ENCODE measurements at regions not wholly inside any gene's neighbourhood (a gene's known extent, or its start where the extent isn't known, plus 50 kb on each side); places are given as distances from the start of the nearest gene placed in this dataset.
"Not testable (repeated sequence)": the region's sequence is repeated elsewhere in the genome, so short reads cannot be mapped to it uniquely, and the experiment has no call there.

DNA sequence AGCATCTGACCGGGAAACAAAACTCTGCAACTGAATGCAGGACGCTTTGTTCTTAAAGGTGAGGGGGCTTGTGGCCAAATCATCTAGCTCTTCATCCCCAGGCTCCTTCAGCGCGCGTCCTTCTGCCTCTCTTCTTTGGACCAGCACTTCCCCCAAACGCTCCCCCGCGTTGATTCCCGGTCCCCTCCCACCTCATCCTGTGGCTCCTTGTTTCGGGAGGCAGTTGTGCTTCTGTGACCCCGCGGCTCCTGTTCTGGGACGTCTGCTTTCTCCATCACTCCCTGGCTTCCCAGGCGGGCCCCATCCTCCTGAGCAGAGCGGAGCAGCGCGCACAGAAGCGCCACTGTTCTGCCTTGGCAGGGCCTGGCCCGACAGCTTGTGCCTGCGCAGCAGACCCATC, 109.7 kb upstream of the ZNG1E start:
- H3K4me1 Mint-ChIP-seq (ENCODE audit: unreplicated experiment); H3K27ac Mint-ChIP-seq; DNase-seq (ENCODE audit: extremely low spot score, unreplicated experiment); H3K4me3 Mint-ChIP-seq; H3K9me3 Mint-ChIP-seq; H3K27me3 Mint-ChIP-seq; H3K36me3 Mint-ChIP-seq: not testable (repeated sequence)

DNA sequence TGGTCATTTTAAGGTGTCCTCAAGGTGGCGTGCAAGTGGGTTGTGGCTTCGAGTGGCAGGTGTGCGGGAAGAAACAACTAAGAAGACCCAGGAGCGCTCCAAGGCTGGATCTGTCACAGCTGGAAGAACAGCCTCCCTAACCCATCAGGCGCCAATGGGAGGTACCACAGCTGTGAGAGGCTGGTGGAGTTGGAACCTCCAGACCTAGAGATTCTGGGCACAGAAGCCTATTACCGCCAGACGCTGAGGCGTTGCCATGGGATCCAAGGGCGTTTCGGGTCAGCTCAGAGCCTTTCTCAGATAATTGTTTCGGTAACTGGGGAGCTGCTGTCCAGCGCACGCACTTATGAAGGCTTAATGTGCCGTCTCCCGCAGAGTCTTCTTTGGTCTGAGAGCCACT, 156.7 kb upstream of the ZNG1E start:
- DNase-seq (ENCODE audit: extremely low spot score, unreplicated experiment); H3K27ac Mint-ChIP-seq; H3K9me3 Mint-ChIP-seq; H3K4me3 Mint-ChIP-seq; H3K36me3 Mint-ChIP-seq; H3K4me1 Mint-ChIP-seq (ENCODE audit: unreplicated experiment); H3K27me3 Mint-ChIP-seq: not testable (repeated sequence)

DNA sequence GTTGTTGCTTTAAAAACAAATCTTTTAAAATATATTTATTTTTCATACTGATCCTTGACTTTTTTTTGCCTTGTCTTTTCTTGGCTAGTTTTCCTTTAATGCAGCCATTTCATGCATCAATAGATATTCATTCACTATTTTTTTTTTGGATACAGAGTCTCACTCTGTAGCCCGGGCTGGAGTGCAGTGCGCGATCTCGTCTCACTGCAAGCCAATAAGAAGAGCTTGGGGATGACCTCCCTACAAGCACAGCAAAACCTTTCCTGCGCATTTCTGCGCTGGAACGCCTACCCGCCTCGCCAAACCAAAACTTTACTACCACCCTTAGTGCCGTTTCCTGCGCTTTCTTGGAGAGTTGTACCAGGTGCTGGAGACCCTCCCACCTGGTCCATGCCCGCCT, 161.3 kb upstream of the ZNG1E start:
- not testable (repeated sequence) for H3K27ac Mint-ChIP-seq; H3K4me3 Mint-ChIP-seq; H3K27me3 Mint-ChIP-seq; H3K9me3 Mint-ChIP-seq; H3K4me1 Mint-ChIP-seq (ENCODE audit: unreplicated experiment); H3K36me3 Mint-ChIP-seq; DNase-seq (ENCODE audit: extremely low spot score, unreplicated experiment)

DNA sequence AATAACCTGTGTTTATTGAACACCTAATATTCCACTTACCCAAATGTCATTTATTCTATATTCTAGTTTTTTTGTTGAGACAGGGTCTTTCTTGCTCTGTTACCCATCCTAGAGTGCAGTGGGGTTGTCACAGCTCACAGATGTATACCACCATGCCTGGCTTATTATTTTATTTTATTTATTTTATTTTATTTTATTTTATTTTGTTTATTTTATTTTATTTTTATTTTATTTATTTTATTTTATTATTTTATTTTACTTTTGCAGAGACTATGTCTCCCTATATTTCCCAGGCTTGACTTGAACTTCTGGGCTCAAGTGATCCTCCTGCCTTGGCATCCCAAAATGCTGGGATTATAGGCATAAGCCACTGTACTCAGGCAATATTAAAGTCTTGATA, 167.8 kb upstream of the ZNG1E start:
- H3K9me3 Mint-ChIP-seq; H3K4me3 Mint-ChIP-seq; H3K4me1 Mint-ChIP-seq (ENCODE audit: unreplicated experiment); DNase-seq (ENCODE audit: extremely low spot score, unreplicated experiment); H3K27me3 Mint-ChIP-seq; H3K36me3 Mint-ChIP-seq; H3K27ac Mint-ChIP-seq: not testable (repeated sequence)

DNA sequence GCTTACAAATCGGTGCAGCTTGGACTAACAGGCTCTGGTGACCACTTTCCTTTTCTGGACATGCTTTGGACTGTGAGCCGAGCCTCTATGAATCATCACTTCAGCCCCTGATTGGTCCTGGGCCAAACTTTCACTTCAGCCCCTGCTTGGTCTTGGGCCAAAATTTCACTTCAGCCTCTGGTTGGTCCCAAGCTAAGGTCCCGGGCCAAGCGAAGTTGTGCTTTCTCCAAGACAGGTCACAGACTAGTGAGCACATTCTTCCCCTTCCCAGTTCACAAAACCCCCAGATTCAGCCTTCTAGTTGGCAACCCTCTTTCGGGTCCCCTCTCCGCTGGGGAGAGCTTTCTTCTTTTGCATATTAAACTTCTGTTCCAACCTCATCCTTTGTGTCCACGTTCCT, 171.0 kb upstream of the ZNG1E start:
- H3K27ac Mint-ChIP-seq; DNase-seq (ENCODE audit: extremely low spot score, unreplicated experiment); H3K27me3 Mint-ChIP-seq; H3K9me3 Mint-ChIP-seq; H3K4me3 Mint-ChIP-seq; H3K36me3 Mint-ChIP-seq; H3K4me1 Mint-ChIP-seq (ENCODE audit: unreplicated experiment): not testable (repeated sequence)

DNA sequence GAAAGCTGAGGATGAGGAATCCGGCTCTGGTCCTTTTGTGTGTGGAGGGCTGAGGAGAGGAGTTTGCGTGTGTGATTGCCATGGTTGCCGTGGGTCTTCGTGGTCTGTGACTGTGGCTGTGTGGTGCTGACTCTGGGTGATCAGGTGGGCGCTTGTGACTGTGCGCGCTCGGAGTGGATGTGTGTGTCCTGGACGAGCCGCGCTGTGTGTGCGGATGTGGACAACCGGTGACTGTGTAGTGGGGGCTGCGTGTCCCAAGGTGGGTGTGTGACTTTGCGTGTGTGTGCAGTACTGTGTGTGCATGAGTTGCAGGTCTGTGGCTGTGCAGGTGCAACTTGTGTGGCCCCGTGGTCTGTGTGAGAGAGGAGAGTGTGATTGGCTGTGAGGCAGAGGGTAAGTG, 172.0 kb upstream of the ZNG1E start:
- H3K9me3 Mint-ChIP-seq; H3K4me3 Mint-ChIP-seq; H3K27me3 Mint-ChIP-seq; DNase-seq (ENCODE audit: extremely low spot score, unreplicated experiment); H3K27ac Mint-ChIP-seq; H3K4me1 Mint-ChIP-seq (ENCODE audit: unreplicated experiment); H3K36me3 Mint-ChIP-seq: not testable (repeated sequence)

DNA sequence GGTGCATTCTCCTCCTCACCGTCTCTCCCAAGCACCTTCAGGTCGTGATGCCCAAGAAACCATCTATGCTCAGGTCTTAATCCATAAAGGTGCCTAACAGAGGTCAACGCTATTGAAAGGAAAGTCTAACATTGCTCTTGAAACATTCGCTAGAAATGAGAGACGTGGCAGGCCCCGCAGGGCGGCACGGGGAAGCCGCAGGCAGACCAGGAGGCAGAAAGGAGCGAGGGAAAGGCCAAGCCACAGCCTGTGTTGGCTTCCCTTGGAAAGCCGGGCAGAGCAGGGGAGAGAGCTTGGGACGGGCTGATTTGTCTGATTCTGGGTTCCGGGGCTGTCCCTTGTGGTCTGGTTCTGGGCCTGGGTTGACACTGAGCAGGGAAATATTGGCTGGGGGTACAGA, 192.8 kb upstream of the ZNG1E start:
- DNase-seq (ENCODE audit: extremely low spot score, unreplicated experiment) = peak; percentile 47
- not testable (repeated sequence) for H3K4me3 Mint-ChIP-seq; H3K36me3 Mint-ChIP-seq; H3K9me3 Mint-ChIP-seq; H3K27me3 Mint-ChIP-seq; H3K4me1 Mint-ChIP-seq (ENCODE audit: unreplicated experiment); H3K27ac Mint-ChIP-seq

DNA sequence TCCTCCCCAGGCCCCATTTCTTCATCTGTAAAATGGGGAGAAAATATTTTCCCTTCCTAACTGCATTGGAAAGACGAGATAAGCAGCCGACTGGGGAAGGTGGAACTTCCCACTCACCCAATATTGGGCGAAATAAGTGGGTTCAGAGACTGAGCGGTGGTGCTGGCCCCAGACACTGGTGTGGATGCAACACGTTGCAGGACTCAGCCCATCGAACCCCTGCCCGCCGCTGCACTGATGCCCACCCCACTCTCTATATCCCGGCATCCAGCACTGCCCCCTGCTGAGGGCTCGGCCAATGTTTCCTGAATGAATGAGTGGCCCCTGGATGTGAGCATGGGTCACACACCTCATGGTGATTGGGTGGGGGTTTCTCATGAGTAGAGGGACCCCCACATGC, 194.4 kb upstream of the ZNG1E start:
- not testable (repeated sequence) for H3K9me3 Mint-ChIP-seq, H3K27me3 Mint-ChIP-seq

DNA sequence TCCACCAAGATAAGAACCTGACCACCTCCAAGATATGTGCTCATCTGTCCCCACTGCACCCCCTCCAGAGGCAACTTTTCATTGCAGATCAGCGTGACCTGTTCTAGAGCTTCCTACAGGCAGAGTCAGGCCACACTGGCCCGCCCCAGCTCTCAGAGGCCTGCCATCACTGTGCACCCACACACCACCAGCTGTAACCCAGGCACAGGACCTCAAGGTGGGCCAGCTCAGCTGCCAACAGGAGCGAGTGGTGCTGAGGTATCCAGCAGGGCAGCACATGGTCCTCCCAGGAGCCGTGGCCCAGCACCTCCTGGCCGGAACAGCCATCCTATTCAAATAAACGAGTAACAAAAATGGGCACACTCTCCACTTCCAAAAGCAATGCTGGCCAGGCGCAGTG, 189.9 kb upstream of the FOXD4L5 start:
- H3K4me3 Mint-ChIP-seq; H3K27me3 Mint-ChIP-seq; H3K4me1 Mint-ChIP-seq (ENCODE audit: unreplicated experiment); H3K27ac Mint-ChIP-seq; H3K9me3 Mint-ChIP-seq; DNase-seq (ENCODE audit: extremely low spot score, unreplicated experiment); H3K36me3 Mint-ChIP-seq: not testable (repeated sequence)

More for the DNA sequence above, 194.4 kb upstream of the ZNG1E start:
- H3K4me1 Mint-ChIP-seq (ENCODE audit: unreplicated experiment); H3K36me3 Mint-ChIP-seq; H3K4me3 Mint-ChIP-seq; H3K27ac Mint-ChIP-seq; DNase-seq (ENCODE audit: extremely low spot score, unreplicated experiment): not testable (repeated sequence)

DNA sequence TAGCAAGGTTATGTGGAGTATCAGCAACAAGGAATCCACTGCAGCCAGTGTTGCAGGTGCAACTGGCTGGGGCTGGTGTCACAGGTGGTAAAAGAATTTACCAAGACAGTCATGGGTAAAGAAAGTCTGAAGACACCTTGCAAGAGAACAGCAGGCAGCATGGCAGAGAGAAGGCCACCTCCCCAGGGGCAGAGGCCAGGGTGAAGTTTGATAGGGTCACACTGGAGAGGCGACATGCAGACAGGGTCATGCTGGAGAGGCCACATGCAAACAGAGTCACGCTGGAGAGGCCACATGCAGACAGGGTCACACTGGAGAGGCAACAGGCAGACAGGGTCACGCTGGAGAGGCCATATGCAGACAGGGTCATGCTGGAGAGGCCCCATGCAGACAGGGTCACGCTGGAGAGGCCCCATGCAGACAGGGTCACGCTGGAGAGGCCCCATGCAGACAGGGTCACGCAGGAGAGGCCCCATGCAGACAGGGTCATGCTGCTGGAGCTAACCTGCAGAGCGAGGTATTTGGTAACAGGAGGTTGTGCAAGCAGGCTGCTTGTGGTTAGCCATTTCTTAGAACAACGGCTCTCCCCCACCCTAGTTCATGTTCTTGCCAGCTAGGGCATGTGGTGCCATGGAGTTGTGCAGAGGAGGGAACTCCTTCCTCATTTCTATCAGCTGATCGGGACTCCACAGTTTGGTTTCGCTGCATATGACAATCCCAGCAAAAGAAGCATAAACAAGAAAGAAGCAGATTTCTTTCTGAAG, 188.2 kb upstream of the FOXD4L5 start:
- H3K4me1 Mint-ChIP-seq (ENCODE audit: unreplicated experiment); H3K4me3 Mint-ChIP-seq; H3K27me3 Mint-ChIP-seq; H3K27ac Mint-ChIP-seq; H3K36me3 Mint-ChIP-seq; H3K9me3 Mint-ChIP-seq: not testable (repeated sequence)
- peak; percentile 10 for DNase-seq (ENCODE audit: extremely low spot score, unreplicated experiment)

DNA sequence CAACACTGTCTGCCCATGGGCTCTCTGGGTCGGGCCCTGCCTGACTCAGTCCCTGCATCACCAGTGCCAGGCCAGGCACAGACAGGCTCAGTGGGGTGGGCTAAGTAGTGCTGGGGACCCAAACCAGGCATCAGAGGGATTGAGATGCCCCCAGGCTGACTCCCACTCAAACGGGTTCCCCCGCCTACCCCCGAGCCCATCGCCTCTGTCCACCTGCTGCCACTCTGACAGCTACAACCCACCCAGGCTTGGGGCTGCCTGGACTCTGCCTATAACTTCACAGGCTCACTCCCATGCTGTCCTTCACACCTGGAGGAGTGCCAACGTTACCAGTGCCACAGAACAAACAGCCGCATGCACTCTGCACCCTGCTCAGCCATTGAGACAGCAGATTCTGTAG, 186.1 kb upstream of the FOXD4L5 start:
- not testable (repeated sequence) for H3K27me3 Mint-ChIP-seq; H3K4me1 Mint-ChIP-seq (ENCODE audit: unreplicated experiment); DNase-seq (ENCODE audit: extremely low spot score, unreplicated experiment)

DNA sequence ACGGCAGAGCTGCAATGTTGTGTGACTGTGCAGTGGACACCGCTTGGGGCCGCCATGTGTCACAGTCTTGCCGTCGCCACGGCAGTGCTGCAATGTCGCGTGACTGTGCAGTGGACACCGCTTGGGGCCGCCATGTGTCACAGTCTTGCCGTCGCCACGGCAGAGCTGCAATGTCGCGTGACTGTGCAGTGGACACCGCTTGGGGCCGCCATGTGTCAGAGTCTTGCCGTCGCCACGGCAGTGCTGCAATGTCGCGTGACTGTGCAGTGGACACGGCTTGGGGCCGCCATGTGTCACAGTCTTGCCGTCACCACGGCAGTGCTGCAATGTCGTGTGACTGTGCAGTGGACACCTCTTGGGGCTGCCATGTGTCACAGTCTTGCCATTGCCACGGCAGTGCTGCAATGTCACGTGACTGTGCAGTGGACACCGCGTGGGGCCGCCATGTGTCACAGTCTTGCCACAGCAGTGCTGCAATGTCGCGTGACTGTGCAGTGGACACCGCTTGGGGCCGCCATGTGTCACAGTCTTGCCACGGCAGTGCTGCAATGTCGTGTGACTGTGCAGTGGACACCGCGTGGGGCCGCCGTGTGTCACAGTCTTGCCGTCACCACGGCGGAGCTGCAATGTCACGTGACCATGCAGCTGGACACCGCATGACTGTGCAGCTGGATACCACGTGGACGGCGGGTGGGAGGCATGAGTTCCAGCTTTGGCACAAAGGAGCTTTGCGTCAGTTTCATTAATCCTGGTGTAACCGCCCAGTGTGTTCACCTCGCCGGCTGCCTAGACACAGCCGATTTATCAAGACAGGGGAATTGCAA, 182.1 kb upstream of the FOXD4L5 start:
- H3K9me3 Mint-ChIP-seq = peaks cover 19% of the 10 kb centered on the region
- H3K27me3 Mint-ChIP-seq; DNase-seq (ENCODE audit: extremely low spot score, unreplicated experiment); H3K4me3 Mint-ChIP-seq; H3K36me3 Mint-ChIP-seq; H3K4me1 Mint-ChIP-seq (ENCODE audit: unreplicated experiment); H3K27ac Mint-ChIP-seq: not testable (repeated sequence)

More for the DNA sequence above, 186.1 kb upstream of the FOXD4L5 start:
- H3K27ac Mint-ChIP-seq, H3K9me3 Mint-ChIP-seq, H3K36me3 Mint-ChIP-seq, H3K4me3 Mint-ChIP-seq: not testable (repeated sequence)

DNA sequence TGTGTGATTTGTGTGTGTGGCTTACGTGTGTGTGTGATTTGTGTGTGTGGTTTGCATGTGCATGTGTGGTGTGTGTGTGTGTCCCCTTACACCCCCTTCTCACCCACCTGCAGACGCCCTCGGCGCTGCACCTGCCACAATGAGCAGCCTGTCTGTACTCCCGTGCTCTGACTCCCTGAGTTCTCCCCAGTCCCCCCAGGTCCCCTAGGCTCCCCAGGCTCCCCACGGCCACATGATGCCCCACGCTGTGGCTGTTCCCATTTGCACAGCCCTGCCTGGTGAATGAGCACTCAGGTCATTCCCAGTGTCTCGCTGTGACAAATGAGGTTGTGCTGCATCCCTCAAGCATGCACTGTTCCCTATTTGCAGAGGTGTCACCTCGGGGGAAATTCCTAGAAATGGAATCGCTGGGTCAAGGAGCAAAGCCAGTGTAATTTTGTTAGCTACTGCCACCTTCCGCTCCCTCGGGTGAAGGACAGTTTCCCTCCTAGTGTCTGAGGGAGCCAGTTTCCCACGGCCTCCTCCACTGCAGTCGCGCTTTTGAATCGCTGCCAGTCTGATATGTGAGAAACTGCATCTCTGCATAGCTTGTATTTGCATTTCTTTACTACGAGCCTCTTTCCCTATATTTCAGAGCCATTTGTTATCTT, 180.4 kb upstream of the FOXD4L5 start:
- not testable (repeated sequence) for H3K27ac Mint-ChIP-seq; H3K4me3 Mint-ChIP-seq; H3K27me3 Mint-ChIP-seq; DNase-seq (ENCODE audit: extremely low spot score, unreplicated experiment); H3K4me1 Mint-ChIP-seq (ENCODE audit: unreplicated experiment); H3K36me3 Mint-ChIP-seq
- H3K9me3 Mint-ChIP-seq = peaks cover 19% of the 10 kb centered on the region

DNA sequence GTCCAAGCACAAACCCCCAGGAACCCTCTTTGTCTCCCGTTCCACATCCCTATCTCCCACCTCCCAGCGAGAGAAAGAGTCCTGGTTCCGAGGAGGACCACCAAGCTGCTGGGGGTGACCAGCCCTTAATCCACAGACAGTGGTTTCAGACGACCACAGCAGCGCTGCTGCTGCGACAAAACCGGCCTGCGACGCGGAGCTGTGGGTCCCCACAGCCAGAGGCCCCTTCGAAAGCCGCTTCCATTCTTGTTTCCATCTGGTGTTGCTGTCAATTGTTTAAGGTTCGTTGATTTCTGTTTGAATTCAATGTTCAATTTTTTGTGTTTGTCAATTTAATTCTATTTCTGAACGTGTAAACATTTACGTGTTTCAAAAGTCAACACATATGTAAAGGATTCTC, 177.5 kb upstream of the FOXD4L5 start:
- H3K27ac Mint-ChIP-seq; H3K4me1 Mint-ChIP-seq (ENCODE audit: unreplicated experiment); H3K27me3 Mint-ChIP-seq; DNase-seq (ENCODE audit: extremely low spot score, unreplicated experiment); H3K36me3 Mint-ChIP-seq; H3K4me3 Mint-ChIP-seq: not testable (repeated sequence)
- peaks cover 19% of the 10 kb centered on the region for H3K9me3 Mint-ChIP-seq
